Esophagus (tissue), 2 donors: ENCODE measurements at regions not wholly inside any gene's neighbourhood (a gene's known extent, or its start where the extent isn't known, plus 50 kb on each side); places are given as distances from the start of the nearest gene placed in this dataset.

ENCODE experiments used
- H3K27ac ChIP-seq, 2 donors: one replicate each; pipeline ENCODE4 v1.5.1; 2013; ENCODE audit warnings: low read depth in 2 of 2, mild to moderate bottlenecking in 2 of 2, inconsistent platforms in 1 of 2, low read length in 1 of 2, moderate library complexity in 1 of 2
- H3K27me3 ChIP-seq, 2 donors: one replicate each; pipeline ENCODE4 v1.6.1; 2013; ENCODE audit warnings: low read length in 2 of 2, control low read depth in 1 of 2, mild to moderate bottlenecking in 1 of 2; ENCODE audit not compliant: insufficient read depth in 2 of 2, control insufficient read depth in 1 of 2
- H3K36me3 ChIP-seq, 2 donors: one replicate each; pipeline ENCODE4 v1.6.1; 2013; ENCODE audit warnings: low read length in 1 of 2; ENCODE audit not compliant: control insufficient read depth in 2 of 2, insufficient read depth in 2 of 2
- H3K4me1 ChIP-seq, 2 donors: one replicate each; pipeline ENCODE4 v1.6.1; 2013; ENCODE audit warnings: low read length in 1 of 2; ENCODE audit not compliant: control insufficient read depth in 2 of 2, insufficient read depth in 2 of 2
- H3K4me3 ChIP-seq, 2 donors: one replicate each; pipeline ENCODE4 v1.5.1; 2013; ENCODE audit warnings: low read length in 2 of 2, mild to moderate bottlenecking in 2 of 2, low read depth in 1 of 2, moderate library complexity in 1 of 2
- H3K9me3 ChIP-seq, 2 donors: one replicate each; pipeline ENCODE4 v1.6.1; 2013; ENCODE audit warnings: mild to moderate bottlenecking in 2 of 2, low read depth in 1 of 2, low read length in 1 of 2, moderate library complexity in 1 of 2; ENCODE audit not compliant: control insufficient read depth in 2 of 2, insufficient read depth in 1 of 2
- WGBS, 2 donors: extraction: QIAGEN DNeasy Blood & Tissue Kit; methylation state at CpG; one replicate each; pipeline ENCODE4 v1.1.7; 2013; 5-methylcytosine and 5-hydroxymethylcytosine counted together
- donor health status: healthy with polysubstance abuse.
- donor health status: Bipolar disorder and iron deficiency.

GRCh38 chr11:106202935-106203620 lies 125.6 kb downstream of the AASDHPPT start:
- WGBS, 2 donors, result 88 to 100% methylated on average over 1 of the region's 1 CpG

DNA sequence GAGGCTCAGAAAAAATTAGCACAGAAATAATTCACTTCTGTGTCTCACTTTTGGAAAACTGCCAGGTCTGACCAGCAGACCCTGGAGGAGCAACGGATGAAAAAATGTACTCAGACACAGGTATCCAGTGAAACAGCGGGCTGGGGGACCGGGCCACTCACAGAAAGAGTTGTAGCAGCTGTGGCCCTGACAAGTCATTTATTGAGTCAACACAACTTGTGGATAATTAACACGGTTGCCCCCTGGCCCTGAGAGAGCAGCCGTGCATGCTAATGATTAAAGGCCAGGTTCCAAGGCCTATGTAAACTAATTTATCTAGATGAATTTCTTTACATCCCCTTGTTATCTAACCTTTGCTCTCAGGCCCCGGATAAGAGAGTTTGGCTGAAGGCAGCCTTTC lies 131.3 kb downstream of the AASDHPPT start:
- Histone ChIP-seq H3K4me3 (no peak overlapping the region), H3K4me1 (no peaks in the 10 kb centered on the region), H3K27ac (no peak overlapping the region), H3K27me3 (no peaks in the 10 kb centered on the region), H3K36me3 (no peaks in the 10 kb centered on the region), H3K9me3 (no peaks in the 10 kb centered on the region)
- 43 to 45% methylated on average over 6 of the region's 6 CpGs for whole genome bisulfite sequencing, 2 donors

More at GRCh38 chr11:106202935-106203620, 125.6 kb downstream of the AASDHPPT start:
- H3K27ac ChIP-seq, result no peak overlapping the region
- no peak overlapping the region for H3K4me3 ChIP-seq
- no peaks in the 10 kb centered on the region for H3K9me3 ChIP-seq
- H3K4me1 ChIP-seq, result no peaks in the 10 kb centered on the region
- H3K27me3 ChIP-seq, result no peaks in the 10 kb centered on the region
- no peaks in the 10 kb centered on the region for H3K36me3 ChIP-seq

- WGBS, 2 donors, result 68 to 75% methylated on average over 2 of the region's 2 CpGs
- Histone ChIP-seq H3K36me3 (no peaks in the 10 kb centered on the region), H3K4me3 (no peak overlapping the region), H3K4me1 (no peaks in the 10 kb centered on the region), H3K9me3 (no peaks in the 10 kb centered on the region), H3K27me3 (no peaks in the 10 kb centered on the region), H3K27ac (no peak overlapping the region)
Observed at GRCh38 chr11:106212081-106212480, 134.6 kb downstream of the AASDHPPT start.

- Histone ChIP-seq H3K4me1 (no peaks in the 10 kb centered on the region), H3K27me3 (no peaks in the 10 kb centered on the region), H3K4me3 (no peak overlapping the region), H3K36me3 (no peaks in the 10 kb centered on the region), H3K27ac (no peak overlapping the region), H3K9me3 (no peaks in the 10 kb centered on the region)
- WGBS, 2 donors, result 33 to 36% methylated on average over 1 of the region's 1 CpG
Observed at GRCh38 chr11:106216281-106216680, 138.8 kb downstream of the AASDHPPT start.

- WGBS, 2 donors, result 86 to 95% methylated on average over 2 of the region's 2 CpGs
- Histone ChIP-seq H3K4me1 (no peaks in the 10 kb centered on the region), H3K9me3 (peaks cover 0 to 2% of the 10 kb centered on the region in 2 donors), H3K4me3 (no peak overlapping the region), H3K36me3 (no peaks in the 10 kb centered on the region), H3K27me3 (no peaks in the 10 kb centered on the region), H3K27ac (no peak overlapping the region)
Observed at GRCh38 chr11:106217456-106217855, 140.0 kb downstream of the AASDHPPT start.

DNA sequence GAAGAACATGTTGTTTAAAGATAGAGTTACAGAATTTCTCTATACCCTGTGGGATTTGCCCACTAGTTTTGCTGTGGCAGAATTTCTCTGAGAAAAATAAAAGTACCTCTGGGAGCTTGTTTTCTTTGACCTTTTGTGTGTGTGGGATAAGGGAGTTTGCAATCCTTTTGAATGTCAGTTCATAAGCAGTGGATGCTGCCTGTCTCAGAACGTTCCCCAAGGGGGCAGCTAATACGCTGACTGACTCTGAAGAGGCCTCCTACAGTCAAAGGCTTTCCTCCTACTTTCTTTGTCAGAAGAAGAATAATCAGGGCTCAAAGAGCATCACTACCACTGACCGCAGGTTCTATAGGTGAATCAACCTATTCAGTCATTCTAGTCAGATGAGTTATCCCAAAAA lies 140.6 kb downstream of the AASDHPPT start:
- 73% methylated on average over 3 of the region's 3 CpGs for WGBS, 2 donors
- peaks cover 5 to 8% of the 10 kb centered on the region in 2 donors for H3K9me3 ChIP-seq
- no peaks in the 10 kb centered on the region for H3K4me1 ChIP-seq
- H3K27me3 ChIP-seq, result no peaks in the 10 kb centered on the region
- H3K36me3 ChIP-seq, result no peaks in the 10 kb centered on the region
- no peak overlapping the region for H3K27ac ChIP-seq
- no peak overlapping the region for H3K4me3 ChIP-seq

- Histone ChIP-seq H3K36me3 (no peaks in the 10 kb centered on the region), H3K4me3 (no peak overlapping the region), H3K27me3 (no peaks in the 10 kb centered on the region), H3K9me3 (peaks cover 5 to 10% of the 10 kb centered on the region in 2 donors), H3K27ac (no peak overlapping the region), H3K4me1 (no peaks in the 10 kb centered on the region)
- WGBS, 2 donors, result 81 to 85% methylated on average over 4 of the region's 4 CpGs
Observed at GRCh38 chr11:106222626-106223025, 145.2 kb downstream of the AASDHPPT start.

- Histone ChIP-seq H3K36me3 (no peaks in the 10 kb centered on the region), H3K27ac (no peak overlapping the region), H3K4me3 (no peak overlapping the region), H3K9me3 (peaks cover 7 to 10% of the 10 kb centered on the region in 2 donors), H3K27me3 (no peaks in the 10 kb centered on the region), H3K4me1 (no peaks in the 10 kb centered on the region)
- 0 to 5% methylated on average over 1 of the region's 1 CpG for WGBS, 2 donors
Observed at GRCh38 chr11:106224172-106224571, 146.7 kb downstream of the AASDHPPT start.

- H3K27me3 ChIP-seq, result no peaks in the 10 kb centered on the region
- no peaks in the 10 kb centered on the region for H3K4me1 ChIP-seq
- H3K9me3 ChIP-seq, result peaks cover 0 to 3% of the 10 kb centered on the region in 2 donors
- no peak overlapping the region for H3K27ac ChIP-seq
- WGBS, 2 donors, result 97 to 98% methylated on average over 1 of the region's 1 CpG
- no peak overlapping the region for H3K4me3 ChIP-seq
- no peaks in the 10 kb centered on the region for H3K36me3 ChIP-seq
Observed at GRCh38 chr11:106228996-106229395, 151.5 kb downstream of the AASDHPPT start.

DNA sequence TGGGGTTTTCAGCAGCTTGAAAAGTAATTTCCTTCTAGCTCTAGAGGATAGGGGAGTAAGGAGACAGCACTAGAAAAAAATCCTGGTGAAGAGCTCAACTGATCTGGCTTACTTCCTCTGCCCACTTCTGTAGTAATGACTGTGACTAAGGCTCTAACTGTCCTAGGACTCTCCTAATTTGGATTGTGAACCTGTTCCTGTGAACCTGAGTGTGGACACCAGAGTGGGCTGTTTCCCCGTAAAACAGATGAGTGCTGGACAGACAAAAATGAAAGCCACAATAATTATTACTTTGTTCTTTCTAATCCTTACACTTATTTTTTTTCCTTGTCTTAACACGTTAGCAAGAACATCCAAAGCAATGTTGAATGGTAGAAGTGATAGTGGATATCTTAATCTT lies 154.1 kb downstream of the AASDHPPT start:
- Histone ChIP-seq H3K27me3 (no peaks in the 10 kb centered on the region), H3K4me3 (no peak overlapping the region), H3K4me1 (no peaks in the 10 kb centered on the region), H3K36me3 (no peaks in the 10 kb centered on the region), H3K9me3 (peaks cover 0 to 3% of the 10 kb centered on the region in 2 donors), H3K27ac (no peak overlapping the region)
- WGBS, 2 donors, result 64 to 67% methylated on average over 2 of the region's 2 CpGs
